HG02943 (cell line): ENCODE measurements at regions not wholly inside any gene's neighbourhood (a gene's known extent, or its start where the extent isn't known, plus 50 kb on each side); places are given as distances from the start of the nearest gene placed in this dataset.

Experiments used
- ATAC-seq: cut with Tn5 transposase; IDR thresholded peaks from one replicate; pipeline ENCODE4 v1.9.1; 2021; ENCODE audit warnings: mild to moderate bottlenecking, low read depth, moderate library complexity; ENCODE audit not compliant: unreplicated experiment

GRCh38 chr1:232452736-232453440 is 177.0 kb downstream of the SIPA1L2 start:
- no peak for ATAC-seq

DNA sequence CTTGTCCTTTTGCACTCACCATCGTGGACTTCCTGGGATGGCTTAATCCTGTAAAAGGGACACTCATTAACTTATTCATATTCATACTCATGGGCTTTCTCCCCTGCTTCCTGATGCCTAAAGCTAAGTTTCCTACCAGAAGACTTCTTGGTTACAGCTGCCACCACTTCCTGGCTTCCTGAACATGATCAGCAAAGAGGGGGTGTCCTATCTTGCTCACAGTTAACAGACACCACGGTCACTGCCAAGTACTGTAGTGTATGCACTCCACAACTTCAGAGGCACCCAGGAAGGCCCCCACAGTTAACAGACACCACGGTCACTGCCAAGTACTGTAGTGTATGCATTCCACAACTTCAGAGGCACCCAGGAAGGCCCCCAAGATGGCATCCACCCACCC is 177.8 kb downstream of the SIPA1L2 start:
- no peak for ATAC-seq

DNA sequence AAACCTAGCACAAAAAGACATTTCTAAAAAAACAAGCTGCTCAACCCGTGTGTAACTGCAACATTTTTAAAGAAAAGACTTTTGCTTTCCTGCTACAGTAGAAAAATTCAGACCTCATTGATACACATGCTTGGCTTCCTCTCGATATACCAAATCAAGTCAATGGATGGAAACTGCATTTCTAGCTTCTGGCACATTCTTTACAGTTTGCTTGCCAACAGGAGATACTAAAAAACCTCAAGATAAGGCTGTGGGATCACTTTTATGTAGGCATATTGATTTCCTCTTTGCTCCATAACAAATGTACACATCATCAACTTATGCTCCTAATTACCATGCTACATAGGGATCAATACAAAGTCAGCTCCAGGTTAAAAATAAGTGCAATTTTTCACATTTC is 178.4 kb downstream of the SIPA1L2 start:
- no peak for ATAC-seq

- ATAC-seq = no peak
Observed at GRCh38 chr1:232450615-232451014, 179.3 kb downstream of the SIPA1L2 start.

GRCh38 chr1:232447125-232447524 is 182.8 kb downstream of the SIPA1L2 start:
- no peak for ATAC-seq

DNA sequence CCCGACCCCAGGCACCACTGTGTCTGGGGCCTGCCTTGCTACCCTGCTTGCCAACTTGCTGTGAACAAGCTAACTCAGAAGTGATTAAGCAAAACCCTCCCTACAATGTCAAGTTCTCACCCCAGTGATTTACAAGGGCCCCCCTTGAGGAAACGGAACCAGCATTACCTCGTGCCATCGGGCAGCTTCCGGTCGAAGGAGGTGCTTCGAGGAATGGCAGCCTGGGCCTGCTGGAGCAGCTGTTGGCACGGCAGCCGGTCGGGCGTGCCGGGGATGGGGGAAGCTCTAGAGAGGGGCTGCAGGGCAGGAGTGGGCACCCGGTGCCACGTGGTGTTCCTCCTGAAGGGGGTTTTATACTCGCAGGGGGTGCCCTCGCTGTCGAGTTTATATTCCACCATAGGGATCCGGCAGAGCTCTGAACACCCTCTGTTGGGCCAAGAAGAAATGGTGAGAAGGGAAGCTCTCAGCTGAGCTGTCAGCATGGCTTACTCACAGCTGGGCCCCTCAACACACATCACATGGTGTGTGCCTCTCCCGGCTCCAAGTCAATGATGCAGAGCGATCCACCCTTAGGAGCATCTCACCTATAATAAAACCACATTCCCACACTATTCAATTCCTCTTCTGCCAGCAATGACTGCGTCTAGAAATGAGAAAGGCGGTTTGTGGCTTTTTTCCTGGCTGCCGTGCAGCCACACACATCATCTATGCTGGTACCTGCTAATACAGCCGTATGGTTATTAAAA is 184.4 kb downstream of the SIPA1L2 start:
- no peak for ATAC-seq

GRCh38 chr1:232443372-232443771 is 186.6 kb downstream of the SIPA1L2 start:
- ATAC-seq = no peak

DNA sequence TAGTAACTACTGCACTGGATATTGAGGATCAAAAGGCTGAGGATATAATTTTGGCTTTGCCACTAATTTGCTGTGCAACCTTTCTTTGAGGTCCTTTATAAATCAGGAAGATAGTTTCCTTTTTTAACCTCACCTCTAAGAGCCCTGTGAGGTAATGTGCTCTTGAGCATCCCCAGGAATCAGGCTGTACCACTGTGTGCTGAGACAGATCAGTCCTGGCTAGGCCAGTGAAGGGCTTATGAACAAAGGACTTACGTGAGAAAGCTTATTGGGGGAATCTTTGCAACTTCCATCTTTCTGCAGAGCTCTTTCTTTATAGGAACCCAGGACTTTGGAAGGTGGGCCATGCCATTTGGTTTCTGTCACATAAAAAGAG is 188.9 kb downstream of the SIPA1L2 start:
- ATAC-seq = no peak

DNA sequence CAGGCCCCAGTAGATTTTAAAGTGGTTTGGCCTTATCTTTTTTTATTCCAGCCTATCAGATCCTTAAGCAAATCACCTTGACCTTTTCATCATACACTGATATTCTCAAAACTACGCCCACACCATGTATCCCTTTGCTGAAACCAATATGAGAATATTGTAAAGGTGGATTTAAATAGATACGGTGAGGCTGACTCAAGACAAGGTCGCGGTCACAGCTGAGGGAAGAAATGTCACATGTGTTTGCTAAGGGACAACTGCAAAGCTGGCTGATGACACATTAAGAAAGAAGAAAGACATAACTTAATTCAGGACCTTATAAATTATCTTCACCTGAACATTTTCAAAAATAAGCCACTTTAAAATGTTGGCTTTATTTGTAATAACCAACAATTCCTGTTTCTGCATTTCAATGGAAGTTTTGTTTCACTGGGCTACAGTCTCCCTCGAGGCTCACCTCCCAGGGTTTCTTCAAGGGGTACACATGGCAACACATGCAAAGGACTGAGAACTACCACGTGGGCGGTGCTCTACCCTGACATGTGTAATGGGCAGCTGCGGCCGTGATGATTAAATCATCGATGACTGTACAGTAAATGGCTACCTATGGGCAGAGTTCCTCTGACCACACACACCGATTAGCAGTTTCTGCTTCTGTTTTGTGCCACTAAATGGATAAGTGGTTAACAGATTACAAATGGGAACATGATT is 189.5 kb downstream of the SIPA1L2 start:
- no peak for ATAC-seq

- no peak for ATAC-seq
Observed at GRCh38 chr1:232439011-232439410, 190.9 kb downstream of the SIPA1L2 start.

- no peak for ATAC-seq
Observed at GRCh38 chr1:232438476-232438875, 191.5 kb downstream of the SIPA1L2 start.

DNA sequence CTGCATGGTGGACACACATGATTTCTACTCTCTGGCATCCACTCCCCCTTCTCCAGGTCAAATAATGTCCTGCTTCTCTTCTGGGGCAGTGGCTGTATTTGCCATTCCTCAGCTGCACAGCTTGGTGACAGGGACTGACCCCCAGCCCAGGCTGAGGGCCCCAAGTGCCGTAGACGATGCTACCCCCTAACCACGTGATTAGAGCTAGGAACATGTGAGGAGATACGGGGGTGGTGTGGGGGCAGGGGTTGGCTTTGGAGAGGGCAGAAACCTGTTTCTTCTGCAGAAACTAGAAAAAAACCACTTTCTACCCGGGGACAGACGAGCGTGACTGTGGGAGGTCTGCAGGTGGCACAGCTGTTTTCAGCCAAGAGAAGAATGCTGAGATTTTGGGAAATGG is 192.4 kb downstream of the SIPA1L2 start:
- ATAC-seq = no peak

- no peak for ATAC-seq
Observed at GRCh38 chr1:232435729-232436128, 194.2 kb downstream of the SIPA1L2 start.

- ATAC-seq = no peak
Observed at GRCh38 chr1:232432313-232432712, 197.6 kb downstream of the SIPA1L2 start.

DNA sequence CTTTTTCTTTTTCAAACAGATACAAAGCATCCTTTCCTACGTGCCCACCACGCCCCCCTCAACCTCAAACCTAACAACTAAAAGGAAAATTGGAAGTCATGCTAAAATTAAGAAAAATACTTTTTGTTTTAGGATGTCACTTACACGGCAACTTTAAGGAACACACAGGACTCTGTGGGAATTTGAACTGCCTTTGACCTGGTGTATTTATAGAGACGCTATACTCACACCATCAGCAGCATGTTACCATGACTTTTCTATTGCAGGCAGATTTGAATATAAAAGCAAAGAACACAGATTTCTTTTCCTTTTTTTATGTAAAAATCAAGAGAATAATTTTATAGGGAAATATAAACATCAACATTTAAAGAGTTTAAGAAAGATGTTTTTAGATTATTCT is 198.2 kb downstream of the SIPA1L2 start:
- no peak for ATAC-seq

DNA sequence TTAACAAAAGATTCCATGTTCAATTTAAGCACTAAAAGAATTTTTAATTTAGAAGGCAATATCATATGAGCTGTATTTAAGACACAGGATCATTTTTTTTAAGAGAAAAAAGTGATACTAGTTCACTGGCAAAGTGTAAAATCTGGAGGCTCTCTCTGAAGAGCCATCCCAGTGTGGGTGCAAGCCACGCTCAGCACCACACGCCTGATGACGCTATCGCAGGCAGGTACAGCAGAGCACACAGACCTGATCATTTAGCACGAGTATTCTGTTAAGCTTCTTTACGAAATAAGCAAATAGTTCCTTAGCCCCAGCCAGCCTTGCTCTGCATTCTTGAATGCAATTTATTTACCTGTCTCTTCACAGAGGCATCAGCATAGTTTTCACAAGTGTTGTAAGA is 198.6 kb downstream of the SIPA1L2 start:
- no peak for ATAC-seq

GRCh38 chr1:232430467-232430866 is 199.5 kb downstream of the SIPA1L2 start:
- no peak for ATAC-seq

GRCh38 chr1:232428786-232429530 is 201.0 kb downstream of the SIPA1L2 start:
- ATAC-seq = no peak

- no peak for ATAC-seq
Observed at GRCh38 chr1:232428036-232428645, 201.8 kb downstream of the SIPA1L2 start.

DNA sequence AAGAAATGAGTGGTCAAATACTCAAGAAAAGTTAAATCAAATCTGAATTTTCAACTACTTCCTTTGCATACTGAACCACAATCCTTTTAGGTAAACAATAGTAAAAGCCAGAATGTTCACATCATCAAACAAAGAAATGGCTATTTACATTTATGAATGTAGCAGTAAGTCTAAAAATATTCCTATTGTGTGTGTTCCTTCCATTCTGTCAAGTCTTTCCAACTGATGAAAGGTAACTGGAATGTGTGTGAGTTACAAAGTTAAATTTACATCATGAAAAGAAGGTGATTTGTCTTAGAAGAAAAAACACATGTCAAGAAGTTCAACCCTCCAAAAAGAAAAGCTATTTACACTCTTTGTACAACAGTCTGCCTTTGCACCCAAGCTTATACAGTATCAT is 203.1 kb downstream of the SIPA1L2 start:
- no peak for ATAC-seq
